Neural cell (in vitro differentiated cells): ENCODE measurements at regions not wholly inside any gene's neighbourhood (a gene's known extent, or its start where the extent isn't known, plus 50 kb on each side); places are given as distances from the start of the nearest gene placed in this dataset.

ENCODE experiments used
- H2AFZ ChIP-seq: fragments of 200-600, 300-800 bp; sonication (generic), shearing (Covaris generic); 2 replicates; pipeline ENCODE4 v1.6.0; 2014; ENCODE audit warnings: low read depth, mild to moderate bottlenecking, antibody characterized with exemption, low read length, moderate library complexity
- H3F3A ChIP-seq: fragments of 200-600 bp; shearing (Covaris generic); 2 replicates; pipeline ENCODE4 v1.6.1; 2016; ENCODE audit warnings: mild to moderate bottlenecking, moderate library complexity, mixed read lengths, antibody characterized with exemption, low read length; ENCODE audit not compliant: insufficient read depth, poor library complexity, severe bottlenecking
- H3K27ac ChIP-seq: fragments of 200-600, 300-800 bp; sonication (generic), shearing (Covaris generic); 2 replicates; pipeline ENCODE4 v1.5.1; 2014; ENCODE audit warnings: mild to moderate bottlenecking, low read length, moderate library complexity
- H3K27me3 ChIP-seq: fragments of 300-800, 200-600 bp; sonication (generic), shearing (Covaris generic); 2 replicates; pipeline ENCODE4 v1.6.0; 2014; ENCODE audit warnings: mild to moderate bottlenecking, low read depth, low read length, moderate library complexity; ENCODE audit not compliant: insufficient read depth
- H3K36me3 ChIP-seq: fragments of 300-800, 200-600 bp; sonication (generic), shearing (Covaris generic); 2 replicates; pipeline ENCODE4 v1.5.1; 2014; ENCODE audit warnings: mild to moderate bottlenecking, antibody characterized with exemption, low read length, moderate library complexity; ENCODE audit not compliant: insufficient read depth
- H3K4me2 ChIP-seq: fragments of 300-800, 200-600 bp; sonication (generic), shearing (Covaris generic); 2 replicates; pipeline ENCODE4 v1.6.0; 2014; ENCODE audit warnings: mild to moderate bottlenecking, low read length
- H3K4me3 ChIP-seq: fragments of 300-800, 200-600 bp; sonication (generic), shearing (Covaris generic); 2 replicates; pipeline ENCODE4 v1.5.1; 2014; ENCODE audit warnings: mild to moderate bottlenecking, low read length, moderate library complexity
- H3K79me2 ChIP-seq: fragments of 200-600 bp; shearing (Covaris generic); replicated peaks from 2 replicates; pipeline ENCODE4 v1.6.0; 2014; ENCODE audit warnings: mild to moderate bottlenecking, low read length, moderate library complexity; ENCODE audit not compliant: insufficient read depth
- H3K9ac ChIP-seq: fragments of 300-800, 200-600 bp; sonication (generic), shearing (Covaris generic); 2 replicates; pipeline ENCODE4 v1.6.1; 2016; ENCODE audit warnings: mild to moderate bottlenecking, low read length, mixed read lengths
- H3K9me2 ChIP-seq: fragments of 200-600 bp; shearing (Covaris generic); 2 replicates; pipeline ENCODE4 v1.6.1; 2016; ENCODE audit warnings: mild to moderate bottlenecking, low read length, mixed read lengths; ENCODE audit not compliant: insufficient read depth
- H3K9me3 ChIP-seq: fragments of 200-600, 300-800 bp; sonication (generic), shearing (Covaris generic); 2 replicates; pipeline ENCODE4 v1.6.1; 2016; ENCODE audit warnings: mild to moderate bottlenecking, mixed run types, low read length, moderate library complexity, mixed read lengths
- H4K20me1 ChIP-seq: fragments of 200-600 bp; shearing (Covaris generic); 2 replicates; pipeline ENCODE4 v1.6.1; 2016; ENCODE audit warnings: mild to moderate bottlenecking, mixed run types; ENCODE audit not compliant: insufficient read depth
- CTCF ChIP-seq: fragments of 450-650 bp; IDR thresholded peaks from 2 replicates; pipeline ENCODE4 v1.5.1; 2014; ENCODE audit warnings: antibody characterized with exemption, mild to moderate bottlenecking, moderate library complexity; ENCODE audit not compliant: poor library complexity, severe bottlenecking
- EP300 ChIP-seq: fragments of 450-650 bp; conservative IDR thresholded peaks from 2 replicates; pipeline ENCODE4 v1.6.1; 2014; ENCODE audit warnings: antibody characterized with exemption, mild to moderate bottlenecking, moderate library complexity; ENCODE audit not compliant: poor library complexity, severe bottlenecking
- EZH2 ChIP-seq: fragments of 200-600, 300-800 bp; shearing (Covaris generic), sonication (generic); IDR thresholded peaks from 2 replicates; pipeline ENCODE4 v1.6.1; 2014; ENCODE audit warnings: antibody characterized with exemption, low read length, borderline replicate concordance, mild to moderate bottlenecking; ENCODE audit not compliant: insufficient read depth, poor library complexity, severe bottlenecking
- MXI1 ChIP-seq: fragments of 450-650 bp; conservative IDR thresholded peaks from 2 replicates; pipeline ENCODE4 v1.6.1; 2014; ENCODE audit warnings: antibody characterized with exemption, mild to moderate bottlenecking; ENCODE audit not compliant: poor library complexity, severe bottlenecking
- POLR2AphosphoS5 ChIP-seq: IDR thresholded peaks from 2 replicates; pipeline ENCODE4 v1.6.1; 2012
- RAD21 ChIP-seq: fragments of 450-650 bp; conservative IDR thresholded peaks from 2 replicates; pipeline ENCODE4 v1.6.1; 2014; ENCODE audit warnings: antibody characterized with exemption, mild to moderate bottlenecking, moderate library complexity
- REST ChIP-seq: IDR thresholded peaks from 2 replicates; pipeline ENCODE4 v1.6.1; 2012; ENCODE audit warnings: borderline replicate concordance
- SMC3 ChIP-seq: fragments of 450-650 bp; conservative IDR thresholded peaks from 2 replicates; pipeline ENCODE4 v1.6.1; 2014; ENCODE audit warnings: antibody characterized with exemption, mild to moderate bottlenecking, moderate library complexity; ENCODE audit not compliant: poor library complexity
- TAF1 ChIP-seq: IDR thresholded peaks from 2 replicates; pipeline ENCODE4 v1.6.1; 2012; ENCODE audit warnings: low read depth

GRCh38 chr11:122202951-122203456 lies 87.0 kb upstream of the BLID start:
- Histone ChIP-seq H3K79me2 (no peaks in the 10 kb centered on the region), H3K9me3 (no peaks in the 10 kb centered on the region), H3K27me3 (no peaks in the 10 kb centered on the region), H3K4me2 (no peak overlapping the region), H2AFZ (no peak overlapping the region), H4K20me1 (no peaks in the 10 kb centered on the region), H3K4me3 (no peak overlapping the region), H3K36me3 (no peaks in the 10 kb centered on the region), H3K9me2 (no peaks in the 10 kb centered on the region), H3F3A (no peaks in the 10 kb centered on the region), H3K27ac (no peak overlapping the region), H3K9ac (no peak overlapping the region)
- TF ChIP-seq REST (no peak), CTCF (peak; percentile 73), RAD21 (peak; percentile 77), SMC3 (peak; percentile 86)

GRCh38 chr11:122202161-122202950 lies 86.3 kb upstream of the BLID start:
- no peak for TF ChIP-seq CTCF
- no peak for TF ChIP-seq RAD21
- TF ChIP-seq EP300, result no peak
- TF ChIP-seq TAF1, result no peak
- TF ChIP-seq MXI1, result no peak
- TF ChIP-seq REST, result no peak
- no peak for TF ChIP-seq POLR2AphosphoS5
- TF ChIP-seq EZH2, result no peak
- no peak for TF ChIP-seq SMC3
- H3F3A ChIP-seq, result no peaks in the 10 kb centered on the region
- no peak overlapping the region for H3K4me3 ChIP-seq
- H3K4me2 ChIP-seq, result no peak overlapping the region
- no peaks in the 10 kb centered on the region for H3K36me3 ChIP-seq
- H4K20me1 ChIP-seq, result no peaks in the 10 kb centered on the region
- no peaks in the 10 kb centered on the region for H3K79me2 ChIP-seq
- H2AFZ ChIP-seq, result no peak overlapping the region
- H3K27me3 ChIP-seq, result no peaks in the 10 kb centered on the region
- H3K9me2 ChIP-seq, result no peaks in the 10 kb centered on the region
- H3K27ac ChIP-seq, result no peak overlapping the region
- H3K9ac ChIP-seq, result no peak overlapping the region
- H3K9me3 ChIP-seq, result no peaks in the 10 kb centered on the region
